HL-60 (cell line): ENCODE measurements at regions not wholly inside any gene's neighbourhood (a gene's known extent, or its start where the extent isn't known, plus 50 kb on each side); places are given as distances from the start of the nearest gene placed in this dataset.

ENCODE experiments used
- TF ChIP-seq, protein P1 (sequence below): IDR thresholded peaks from one replicate; pipeline ENCODE4 v1.5.1; 2011; ENCODE audit warnings: low read length, control low read depth, inconsistent platforms; ENCODE audit not compliant: insufficient read depth
- TF ChIP-seq, protein P2 (sequence below): IDR thresholded peaks from 2 replicates; pipeline ENCODE4 v1.6.1; 2012; ENCODE audit warnings: low read depth; ENCODE audit not compliant: insufficient replicate concordance

DNA sequence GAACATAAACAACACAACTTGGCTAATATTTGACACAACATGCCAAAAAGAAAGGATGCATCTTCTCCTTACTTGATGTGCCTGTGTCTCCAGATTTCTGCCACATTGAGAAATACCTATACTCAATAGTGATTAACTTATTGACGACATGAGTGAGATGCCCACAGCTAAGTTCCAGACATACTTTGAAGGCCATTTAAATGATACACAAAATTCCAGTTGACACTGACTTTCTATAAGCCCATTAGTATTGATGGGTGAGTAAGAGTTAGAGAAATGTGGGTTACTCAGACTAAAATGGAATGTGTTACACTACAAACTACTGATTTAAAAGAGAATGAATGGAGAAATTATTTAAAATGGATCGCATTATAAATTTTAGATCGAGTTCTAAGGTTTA, 838.2 kb upstream of the MGAT4C start:
- TF ChIP-seq, protein P1, sequence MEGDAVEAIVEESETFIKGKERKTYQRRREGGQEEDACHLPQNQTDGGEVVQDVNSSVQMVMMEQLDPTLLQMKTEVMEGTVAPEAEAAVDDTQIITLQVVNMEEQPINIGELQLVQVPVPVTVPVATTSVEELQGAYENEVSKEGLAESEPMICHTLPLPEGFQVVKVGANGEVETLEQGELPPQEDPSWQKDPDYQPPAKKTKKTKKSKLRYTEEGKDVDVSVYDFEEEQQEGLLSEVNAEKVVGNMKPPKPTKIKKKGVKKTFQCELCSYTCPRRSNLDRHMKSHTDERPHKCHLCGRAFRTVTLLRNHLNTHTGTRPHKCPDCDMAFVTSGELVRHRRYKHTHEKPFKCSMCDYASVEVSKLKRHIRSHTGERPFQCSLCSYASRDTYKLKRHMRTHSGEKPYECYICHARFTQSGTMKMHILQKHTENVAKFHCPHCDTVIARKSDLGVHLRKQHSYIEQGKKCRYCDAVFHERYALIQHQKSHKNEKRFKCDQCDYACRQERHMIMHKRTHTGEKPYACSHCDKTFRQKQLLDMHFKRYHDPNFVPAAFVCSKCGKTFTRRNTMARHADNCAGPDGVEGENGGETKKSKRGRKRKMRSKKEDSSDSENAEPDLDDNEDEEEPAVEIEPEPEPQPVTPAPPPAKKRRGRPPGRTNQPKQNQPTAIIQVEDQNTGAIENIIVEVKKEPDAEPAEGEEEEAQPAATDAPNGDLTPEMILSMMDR, result no peak
- TF ChIP-seq, protein P2, sequence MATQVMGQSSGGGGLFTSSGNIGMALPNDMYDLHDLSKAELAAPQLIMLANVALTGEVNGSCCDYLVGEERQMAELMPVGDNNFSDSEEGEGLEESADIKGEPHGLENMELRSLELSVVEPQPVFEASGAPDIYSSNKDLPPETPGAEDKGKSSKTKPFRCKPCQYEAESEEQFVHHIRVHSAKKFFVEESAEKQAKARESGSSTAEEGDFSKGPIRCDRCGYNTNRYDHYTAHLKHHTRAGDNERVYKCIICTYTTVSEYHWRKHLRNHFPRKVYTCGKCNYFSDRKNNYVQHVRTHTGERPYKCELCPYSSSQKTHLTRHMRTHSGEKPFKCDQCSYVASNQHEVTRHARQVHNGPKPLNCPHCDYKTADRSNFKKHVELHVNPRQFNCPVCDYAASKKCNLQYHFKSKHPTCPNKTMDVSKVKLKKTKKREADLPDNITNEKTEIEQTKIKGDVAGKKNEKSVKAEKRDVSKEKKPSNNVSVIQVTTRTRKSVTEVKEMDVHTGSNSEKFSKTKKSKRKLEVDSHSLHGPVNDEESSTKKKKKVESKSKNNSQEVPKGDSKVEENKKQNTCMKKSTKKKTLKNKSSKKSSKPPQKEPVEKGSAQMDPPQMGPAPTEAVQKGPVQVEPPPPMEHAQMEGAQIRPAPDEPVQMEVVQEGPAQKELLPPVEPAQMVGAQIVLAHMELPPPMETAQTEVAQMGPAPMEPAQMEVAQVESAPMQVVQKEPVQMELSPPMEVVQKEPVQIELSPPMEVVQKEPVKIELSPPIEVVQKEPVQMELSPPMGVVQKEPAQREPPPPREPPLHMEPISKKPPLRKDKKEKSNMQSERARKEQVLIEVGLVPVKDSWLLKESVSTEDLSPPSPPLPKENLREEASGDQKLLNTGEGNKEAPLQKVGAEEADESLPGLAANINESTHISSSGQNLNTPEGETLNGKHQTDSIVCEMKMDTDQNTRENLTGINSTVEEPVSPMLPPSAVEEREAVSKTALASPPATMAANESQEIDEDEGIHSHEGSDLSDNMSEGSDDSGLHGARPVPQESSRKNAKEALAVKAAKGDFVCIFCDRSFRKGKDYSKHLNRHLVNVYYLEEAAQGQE, result no peak
